ENCODE measurements at regions not wholly inside any gene's neighbourhood (a gene's known extent, or its start where the extent isn't known, plus 50 kb on each side); places are given as distances from the start of the nearest gene placed in this dataset.

DNA sequence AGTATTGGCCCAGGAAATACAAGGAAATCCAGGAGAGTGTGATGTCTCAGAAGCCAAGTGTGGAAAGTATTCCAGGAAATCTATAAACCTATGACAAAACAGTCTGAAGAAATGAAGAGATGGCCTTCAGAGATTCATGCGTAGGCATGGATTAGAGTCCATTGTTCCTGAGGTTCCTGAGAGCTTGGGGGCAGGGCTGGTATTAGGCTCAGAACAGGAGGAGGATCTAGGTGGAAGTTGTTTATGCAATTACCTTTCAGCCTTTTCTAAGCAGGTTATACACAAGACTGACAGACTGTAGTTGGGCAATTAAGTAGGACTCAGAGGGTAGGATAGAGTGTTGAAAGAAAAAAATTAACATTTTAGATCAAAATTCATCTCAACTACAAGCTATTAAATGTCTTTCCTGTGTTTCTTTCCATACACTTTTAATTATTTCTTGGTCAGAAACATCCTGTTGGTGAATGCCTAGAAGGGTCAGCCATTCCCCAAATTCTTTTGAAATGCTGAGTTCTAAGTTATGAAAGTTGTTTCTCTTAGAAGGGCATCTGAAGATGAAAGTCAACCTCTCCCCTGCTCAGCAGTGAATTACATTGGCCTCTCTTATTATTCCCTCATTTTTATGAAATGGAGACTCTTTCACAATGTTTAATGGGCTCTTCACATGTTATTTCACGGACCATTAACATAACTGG lies 201.2 kb upstream of the MYLIP start:
- no peak overlapping the region for H3K27ac ChIP-seq
- TF ChIP-seq CTCF (conservative IDR thresholded peaks at IDR 0.05) (no peak), ZFX (IDR thresholded peaks at IDR 0.05) (no peak)

DNA sequence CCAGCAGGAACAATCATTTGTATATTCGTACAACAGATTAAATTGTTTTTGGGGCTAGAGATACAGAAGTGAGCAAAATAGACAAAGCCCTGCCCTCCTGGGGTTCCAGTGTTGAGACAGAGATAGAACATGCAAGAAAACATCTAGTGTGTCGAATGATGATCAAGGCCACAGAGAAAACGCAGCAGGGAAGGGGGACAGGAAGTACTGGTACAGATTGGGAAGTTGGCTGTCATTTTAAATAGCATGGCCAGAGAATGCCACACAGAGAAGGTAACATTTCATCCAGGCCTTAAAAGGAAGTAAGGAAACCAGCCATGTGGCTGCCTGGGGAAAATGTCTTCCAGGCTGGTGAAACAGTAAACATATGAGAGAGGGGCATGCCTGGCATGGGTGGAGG lies 202.6 kb upstream of the MYLIP start:
- H3K27ac ChIP-seq = no peak overlapping the region
- TF ChIP-seq ZFX (IDR thresholded peaks at IDR 0.05) (no peak), CTCF (conservative IDR thresholded peaks at IDR 0.05) (no peak)

- TF ChIP-seq CTCF (conservative IDR thresholded peaks at IDR 0.05) (no peak), ZFX (IDR thresholded peaks at IDR 0.05) (no peak)
- no peak overlapping the region for H3K27ac ChIP-seq
Measured at GRCh38 chr6:15924893-15925292, 204.0 kb upstream of the MYLIP start.

- TF ChIP-seq CTCF (conservative IDR thresholded peaks at IDR 0.05) (no peak), ZFX (IDR thresholded peaks at IDR 0.05) (no peak)
Measured at GRCh38 chr6:15922510-15923250, 206.2 kb upstream of the MYLIP start.

GRCh38 chr6:15921243-15921642 lies 207.6 kb upstream of the MYLIP start:
- TF ChIP-seq ZFX (IDR thresholded peaks at IDR 0.05) (no peak), CTCF (conservative IDR thresholded peaks at IDR 0.05) (no peak)
- H3K27ac ChIP-seq = no peak overlapping the region

More at GRCh38 chr6:15922510-15923250, 206.2 kb upstream of the MYLIP start:
- no peak overlapping the region for H3K27ac ChIP-seq

- TF ChIP-seq ZFX (IDR thresholded peaks at IDR 0.05) (no peak), CTCF (conservative IDR thresholded peaks at IDR 0.05) (no peak)
- no peak overlapping the region for H3K27ac ChIP-seq
Measured at GRCh38 chr6:15916581-15916980, 212.3 kb upstream of the MYLIP start.

GRCh38 chr6:15915508-15916178 lies 213.2 kb upstream of the MYLIP start:
- TF ChIP-seq ZFX (IDR thresholded peaks at IDR 0.05) (no peak), CTCF (conservative IDR thresholded peaks at IDR 0.05) (no peak)
- H3K27ac ChIP-seq = no peak overlapping the region
